Sigmoid colon (tissue), 6 donors: ENCODE measurements at regions not wholly inside any gene's neighbourhood (a gene's known extent, or its start where the extent isn't known, plus 50 kb on each side); places are given as distances from the start of the nearest gene placed in this dataset.

Source experiments
- DNase-seq: peaks from one replicate; pipeline ENCODE4 v3.0.0-alpha.2; 2019
- H3K27ac ChIP-seq, 4 donors: fragments of 200-600 bp; sonication (generic); one replicate each; pipeline ENCODE4 v1.5.1; 2016 to 2019; ENCODE audit warnings: mild to moderate bottlenecking in 1 of 4
- H3K27me3 ChIP-seq, 3 donors: fragments of 200-600 bp; sonication (generic); one replicate each; pipeline ENCODE4 v1.5.1; 2019; ENCODE audit warnings: mild to moderate bottlenecking in 1 of 3
- H3K36me3 ChIP-seq, 4 donors: fragments of 200-600 bp; sonication (generic); one replicate each; pipeline ENCODE4 v1.5.1; 2016 to 2019
- H3K4me1 ChIP-seq, 4 donors: fragments of 200-600 bp; sonication (generic); one replicate each; pipeline ENCODE4 v1.5.1; 2017 to 2019
- H3K4me3 ChIP-seq, 4 donors: fragments of 200-600 bp; sonication (generic); one replicate each; pipeline ENCODE4 v1.5.1; 2017 to 2019; ENCODE audit warnings: mild to moderate bottlenecking in 2 of 4, moderate library complexity in 1 of 4
- H3K9me3 ChIP-seq, 4 donors: fragments of 200-600 bp in 3 of 4; sonication (generic) in 3 of 4; one replicate each; pipeline versions ENCODE4 v1.5.1 to v1.6.1; 2013 to 2019
- CTCF ChIP-seq, 4 experiments: fragments of 450-650 bp in 3 of 4; fragments of 200-600 bp in 1 of 4; IDR thresholded peaks; one replicate each; pipeline ENCODE4 v1.5.1; 2016 to 2019; ENCODE audit warnings: antibody characterized with exemption in 4 of 4, mild to moderate bottlenecking in 3 of 4, moderate library complexity in 2 of 4
- EP300 ChIP-seq, 4 donors: sonication (generic); formaldehyde crosslinking; IDR thresholded peaks; one replicate each; pipeline ENCODE4 v1.6.1; 2017; ENCODE audit warnings: antibody characterized with exemption in 4 of 4
- POLR2A ChIP-seq, 2 donors: fragments of 450-650 bp; IDR thresholded peaks; one replicate each; pipeline ENCODE4 v1.6.1; 2016; ENCODE audit warnings: antibody characterized with exemption in 2 of 2, mild to moderate bottlenecking in 2 of 2, moderate library complexity in 2 of 2
- POLR2AphosphoS5 ChIP-seq, 4 donors: sonication (generic); formaldehyde crosslinking; IDR thresholded peaks; one replicate each; pipeline ENCODE4 v1.6.1; 2017; ENCODE audit warnings: antibody characterized with exemption in 4 of 4
- WGBS, 2 donors: extraction: QIAGEN DNeasy Blood & Tissue Kit; methylation state at CpG; one replicate each; pipeline ENCODE4 v1.1.7; 2013; 5-methylcytosine and 5-hydroxymethylcytosine counted together
- intact Hi-C: fragments of 100-400 bp; cut with DNase I; formaldehyde crosslinking; loops from one replicate; pipeline ENCODE4 v1.15.1; 2023
- donor health status: healthy with polysubstance abuse.
- donor health status: healthy.

- no peaks in the 10 kb centered on the region for H3K36me3 ChIP-seq
- WGBS, 2 donors: 44 to 70% methylated on average over 59 of the region's 59 CpGs
- H3K9me3 ChIP-seq: peaks cover 14 to 44% (median 18%) of the 10 kb centered on the region in 4 donors
- H3K4me3 ChIP-seq: no peak overlapping the region
- peak; percentile 56 for DNase-seq
- no peaks in the 10 kb centered on the region for H3K4me1 ChIP-seq
- intact Hi-C loops: no loop called here
- no peaks in the 10 kb centered on the region for H3K27me3 ChIP-seq
- no peak overlapping the region for H3K27ac ChIP-seq
- TF ChIP-seq CTCF (IDR thresholded peaks at IDR 0.05): no peak
- TF ChIP-seq EP300 (IDR thresholded peaks at IDR 0.05): no peak
- no peak for TF ChIP-seq POLR2AphosphoS5 (IDR thresholded peaks at IDR 0.05)
These were observed 54.7 kb downstream of the ZNF727 start for GRCh38 chr7:64099656-64100531.

- intact Hi-C loops: no loop called here
- H3K36me3 ChIP-seq: no peaks in the 10 kb centered on the region
- no peaks in the 10 kb centered on the region for H3K27me3 ChIP-seq
- peak; percentile 36 for DNase-seq
- H3K27ac ChIP-seq: no peak overlapping the region
- TF ChIP-seq CTCF (IDR thresholded peaks at IDR 0.05) (no peak), EP300 (IDR thresholded peaks at IDR 0.05) (no peak), POLR2AphosphoS5 (IDR thresholded peaks at IDR 0.05) (no peak)
- no peaks in the 10 kb centered on the region for H3K4me1 ChIP-seq
- 93 to 95% methylated on average over 22 of the region's 22 CpGs for WGBS, 2 donors
- peaks cover 10 to 40% (median 15%) of the 10 kb centered on the region in 4 donors for H3K9me3 ChIP-seq
- no peak overlapping the region for H3K4me3 ChIP-seq
These were observed 56.1 kb downstream of the ZNF727 start for GRCh38 chr7:64101126-64101942.

GRCh38 chr7:64101943-64102655, 56.9 kb downstream of the ZNF727 start:
- H3K4me1 ChIP-seq: no peaks in the 10 kb centered on the region
- H3K36me3 ChIP-seq: no peaks in the 10 kb centered on the region
- peaks cover 10 to 40% (median 15%) of the 10 kb centered on the region in 4 donors for H3K9me3 ChIP-seq
- DNase-seq: peak; percentile 52
- H3K27me3 ChIP-seq: no peaks in the 10 kb centered on the region
- H3K4me3 ChIP-seq: no peak overlapping the region
- 87% methylated on average over 13 of the region's 13 CpGs for WGBS, 2 donors
- H3K27ac ChIP-seq: no peak overlapping the region
- intact Hi-C loops: no loop called here
- TF ChIP-seq CTCF (IDR thresholded peaks at IDR 0.05) (no peak), POLR2A (IDR thresholded peaks at IDR 0.05) (no peak), POLR2AphosphoS5 (IDR thresholded peaks at IDR 0.05) (no peak), EP300 (IDR thresholded peaks at IDR 0.05) (no peak)

GRCh38 chr7:64102656-64103400, 57.6 kb downstream of the ZNF727 start:
- TF ChIP-seq CTCF (IDR thresholded peaks at IDR 0.05) (no peak), POLR2A (IDR thresholded peaks at IDR 0.05) (no peak), POLR2AphosphoS5 (IDR thresholded peaks at IDR 0.05) (no peak), EP300 (IDR thresholded peaks at IDR 0.05) (no peak)
- peak; percentile 30 for DNase-seq
- 76 to 79% methylated on average over 14 of the region's 14 CpGs for WGBS, 2 donors
- intact Hi-C loops: no loop called here
- Histone ChIP-seq H3K4me3 (no peak overlapping the region), H3K4me1 (no peaks in the 10 kb centered on the region), H3K27ac (no peak overlapping the region), H3K36me3 (no peaks in the 10 kb centered on the region), H3K9me3 (peaks cover 10 to 33% (median 15%) of the 10 kb centered on the region in 4 donors), H3K27me3 (no peaks in the 10 kb centered on the region)
